Muscle layer of duodenum (tissue), 2 donors: ENCODE measurements at regions not wholly inside any gene's neighbourhood (a gene's known extent, or its start where the extent isn't known, plus 50 kb on each side); places are given as distances from the start of the nearest gene placed in this dataset.

Source experiments
- H3K27ac ChIP-seq: one replicate; pipeline ENCODE4 v1.7.0; 2013; ENCODE audit warnings: mild to moderate bottlenecking, low read length
- H3K27me3 ChIP-seq: one replicate; pipeline ENCODE4 v1.7.0; 2013; ENCODE audit warnings: low read depth, mild to moderate bottlenecking, control low read depth, low read length
- H3K36me3 ChIP-seq, 2 donors: one replicate each; pipeline ENCODE4 v1.7.0; 2013; ENCODE audit warnings: low read length in 2 of 2, control low read depth in 1 of 2, mild to moderate bottlenecking in 1 of 2; ENCODE audit not compliant: insufficient read depth in 2 of 2, control insufficient read depth in 1 of 2
- H3K4me1 ChIP-seq, 2 donors: one replicate each; pipeline ENCODE4 v1.7.0; 2013; ENCODE audit warnings: low read length in 2 of 2, mild to moderate bottlenecking in 2 of 2, control low read depth in 1 of 2, moderate library complexity in 1 of 2; ENCODE audit not compliant: insufficient read depth in 2 of 2, control insufficient read depth in 1 of 2
- H3K4me3 ChIP-seq, 2 donors: one replicate each; pipeline ENCODE4 v1.7.0; 2013; ENCODE audit warnings: low read length in 2 of 2, low read depth in 1 of 2, mild to moderate bottlenecking in 1 of 2
- H3K9me3 ChIP-seq, 2 donors: one replicate each; pipeline ENCODE4 v1.7.0; 2013; ENCODE audit warnings: low read length in 2 of 2, control low read depth in 1 of 2, mild to moderate bottlenecking in 1 of 2; ENCODE audit not compliant: control insufficient read depth in 1 of 2
- donor health status: healthy.

GRCh38 chr12:22993609-22994315 lies 368.8 kb downstream of the ETNK1 start:
- Histone ChIP-seq H3K27me3 (no peaks in the 10 kb centered on the region), H3K4me3 (no peak overlapping the region), H3K27ac (no peak overlapping the region), H3K36me3 (no peaks in the 10 kb centered on the region), H3K4me1 (no peaks in the 10 kb centered on the region), H3K9me3 (peaks cover 0 to 3% of the 10 kb centered on the region in 2 donors)

- Histone ChIP-seq H3K27me3 (no peaks in the 10 kb centered on the region), H3K27ac (no peak overlapping the region), H3K9me3 (peaks cover 0 to 9% of the 10 kb centered on the region in 2 donors), H3K36me3 (no peaks in the 10 kb centered on the region), H3K4me3 (no peak overlapping the region), H3K4me1 (no peaks in the 10 kb centered on the region)
Observed at GRCh38 chr12:22994316-22994675, 369.3 kb downstream of the ETNK1 start.

- no peaks in the 10 kb centered on the region for H3K36me3 ChIP-seq
- H3K27me3 ChIP-seq = no peaks in the 10 kb centered on the region
- no peak overlapping the region for H3K27ac ChIP-seq
- H3K4me1 ChIP-seq = no peaks in the 10 kb centered on the region
- peaks cover 0 to 10% of the 10 kb centered on the region in 2 donors for H3K9me3 ChIP-seq
- no peak overlapping the region for H3K4me3 ChIP-seq
Observed at GRCh38 chr12:23001487-23001886, 376.5 kb downstream of the ETNK1 start.

- Histone ChIP-seq H3K9me3 (peaks cover 0 to 10% of the 10 kb centered on the region in 2 donors), H3K4me1 (no peaks in the 10 kb centered on the region), H3K4me3 (no peak overlapping the region), H3K27me3 (no peaks in the 10 kb centered on the region), H3K27ac (no peak overlapping the region), H3K36me3 (no peaks in the 10 kb centered on the region)
Observed at GRCh38 chr12:23002381-23002780, 377.4 kb downstream of the ETNK1 start.

- Histone ChIP-seq H3K27ac (no peak overlapping the region), H3K9me3 (no peaks in the 10 kb centered on the region), H3K4me1 (peaks cover 0 to 10% of the 10 kb centered on the region in 2 donors), H3K27me3 (no peaks in the 10 kb centered on the region), H3K4me3 (no peak overlapping the region), H3K36me3 (no peaks in the 10 kb centered on the region)
Observed at GRCh38 chr12:23004473-23005020, 379.6 kb downstream of the ETNK1 start.

GRCh38 chr12:23005387-23005786 lies 380.4 kb downstream of the ETNK1 start:
- Histone ChIP-seq H3K9me3 (no peaks in the 10 kb centered on the region), H3K4me1 (peaks cover 0 to 10% of the 10 kb centered on the region in 2 donors), H3K36me3 (no peaks in the 10 kb centered on the region), H3K27ac (no peak overlapping the region), H3K27me3 (no peaks in the 10 kb centered on the region), H3K4me3 (no peak overlapping the region)

DNA sequence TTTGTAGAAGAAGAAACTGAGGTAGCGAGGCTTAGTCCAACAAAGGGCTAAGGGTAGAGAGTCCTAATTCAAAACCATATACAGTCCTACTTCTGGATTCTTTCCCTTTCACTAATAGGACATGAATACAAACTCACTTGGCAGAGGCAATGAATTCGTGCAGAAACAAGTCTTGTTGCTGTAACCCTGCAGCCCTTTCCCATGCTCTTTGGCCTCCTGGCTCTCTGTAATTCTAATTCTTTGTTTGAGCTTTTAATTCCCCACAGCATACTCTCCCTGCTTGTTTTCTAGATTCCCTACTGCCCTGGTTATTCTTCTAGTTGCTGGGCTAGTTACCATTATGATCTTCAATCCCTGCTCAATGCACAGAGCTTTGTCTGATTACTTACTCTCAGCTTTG lies 381.4 kb downstream of the ETNK1 start:
- Histone ChIP-seq H3K27ac (no peak overlapping the region), H3K36me3 (no peaks in the 10 kb centered on the region), H3K4me1 (peaks cover 0 to 10% of the 10 kb centered on the region in 2 donors), H3K4me3 (no peak overlapping the region), H3K9me3 (no peaks in the 10 kb centered on the region), H3K27me3 (no peaks in the 10 kb centered on the region)

DNA sequence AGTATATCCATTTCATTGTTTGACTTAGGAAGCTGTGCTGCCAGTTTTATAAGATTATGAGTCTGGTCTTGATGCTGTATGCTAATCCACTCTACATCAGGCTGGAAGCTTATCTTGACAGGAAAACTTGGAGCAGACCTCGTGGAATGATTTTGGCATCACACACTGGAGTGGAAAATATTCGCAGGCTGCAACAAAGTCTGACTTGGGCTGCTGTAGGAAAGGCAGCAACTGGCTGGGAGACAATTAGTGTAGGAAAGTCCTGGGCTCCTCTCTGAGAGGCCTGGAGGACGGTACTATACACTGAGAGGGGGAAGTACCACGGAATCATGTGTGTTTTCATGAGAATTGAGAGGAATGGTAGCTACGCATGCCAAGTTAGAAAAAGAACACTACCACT lies 383.7 kb downstream of the ETNK1 start:
- Histone ChIP-seq H3K4me1 (peaks cover 0 to 10% of the 10 kb centered on the region in 2 donors), H3K27me3 (no peaks in the 10 kb centered on the region), H3K27ac (no peak overlapping the region), H3K36me3 (no peaks in the 10 kb centered on the region), H3K9me3 (no peaks in the 10 kb centered on the region), H3K4me3 (no peak overlapping the region)

- H3K4me1 ChIP-seq = no peaks in the 10 kb centered on the region
- no peaks in the 10 kb centered on the region for H3K36me3 ChIP-seq
- no peaks in the 10 kb centered on the region for H3K9me3 ChIP-seq
- H3K27ac ChIP-seq = no peak overlapping the region
- H3K4me3 ChIP-seq = no peak overlapping the region
- no peaks in the 10 kb centered on the region for H3K27me3 ChIP-seq
Observed at GRCh38 chr12:23014749-23015148, 389.8 kb downstream of the ETNK1 start.

DNA sequence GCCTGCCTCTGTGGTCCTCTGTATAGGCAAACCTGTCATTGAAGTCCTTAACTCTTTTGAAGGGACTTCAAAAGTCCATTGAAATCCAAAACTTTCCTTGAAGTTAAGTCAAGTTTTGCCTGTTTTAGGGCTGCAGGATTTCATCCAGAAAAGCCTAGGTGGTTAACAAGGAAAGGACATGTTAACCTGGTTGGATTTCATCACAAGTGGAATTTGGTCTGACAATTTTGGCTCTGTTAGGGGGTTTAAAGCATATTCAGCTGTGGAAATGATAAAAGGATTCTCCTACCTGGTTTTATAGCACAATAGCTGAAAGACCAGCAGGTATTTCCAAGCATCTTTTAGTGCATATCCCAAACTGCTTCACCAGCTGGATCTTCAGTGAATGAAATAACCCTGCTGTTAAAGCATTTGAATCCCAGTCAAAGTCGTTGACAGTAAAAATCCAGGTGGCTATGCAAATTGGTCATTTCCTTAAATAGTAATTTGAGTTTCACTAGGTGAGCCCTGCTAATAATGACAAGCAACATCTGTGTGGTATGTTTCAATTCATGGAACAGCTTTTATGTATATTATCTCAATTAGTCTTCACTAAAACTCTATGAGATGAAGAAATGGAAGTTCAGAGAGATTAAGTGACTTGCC lies 400.5 kb downstream of the ETNK1 start:
- Histone ChIP-seq H3K36me3 (no peaks in the 10 kb centered on the region), H3K4me1 (no peaks in the 10 kb centered on the region), H3K27ac (no peak overlapping the region), H3K27me3 (no peaks in the 10 kb centered on the region), H3K4me3 (no peak overlapping the region), H3K9me3 (no peaks in the 10 kb centered on the region)

- no peaks in the 10 kb centered on the region for H3K4me1 ChIP-seq
- H3K9me3 ChIP-seq = no peaks in the 10 kb centered on the region
Observed at GRCh38 chr12:23028158-23028802, 403.3 kb downstream of the ETNK1 start.

More at GRCh38 chr12:23028158-23028802, 403.3 kb downstream of the ETNK1 start:
- Histone ChIP-seq H3K27me3 (no peaks in the 10 kb centered on the region), H3K4me3 (no peak overlapping the region), H3K27ac (no peak overlapping the region), H3K36me3 (no peaks in the 10 kb centered on the region)
